H9 (cell line): ENCODE measurements at regions not wholly inside any gene's neighbourhood (a gene's known extent, or its start where the extent isn't known, plus 50 kb on each side); places are given as distances from the start of the nearest gene placed in this dataset.

Source experiments
- DNase-seq: peaks from one replicate; pipeline ENCODE4 v3.0.0-alpha.2; 2017
- H2AFZ ChIP-seq: one replicate; pipeline ENCODE4 v1.6.1; 2013; ENCODE audit warnings: mild to moderate bottlenecking, low read length, control low read depth, moderate library complexity
- H2AK5ac ChIP-seq: 2 replicates; pipeline ENCODE4 v1.6.1; 2013; ENCODE audit warnings: low read length, control low read depth, mixed read lengths; ENCODE audit not compliant: insufficient read length
- H2BK120ac ChIP-seq: one replicate; pipeline ENCODE4 v1.6.1; 2013; ENCODE audit warnings: low read depth, mild to moderate bottlenecking, low read length, control low read depth, inconsistent platforms; ENCODE audit not compliant: poor library complexity, severe bottlenecking
- H2BK12ac ChIP-seq: 2 replicates; pipeline ENCODE4 v1.6.1; 2013; ENCODE audit warnings: low read length, control low read depth, mixed read lengths, low read depth; ENCODE audit not compliant: insufficient read length
- H2BK15ac ChIP-seq: 2 replicates; pipeline ENCODE4 v1.6.1; 2013; ENCODE audit warnings: low read depth, low read length, control low read depth
- H2BK20ac ChIP-seq: one replicate; pipeline ENCODE4 v1.6.1; 2013; ENCODE audit warnings: low read depth, mild to moderate bottlenecking, low read length, control low read depth, inconsistent platforms; ENCODE audit not compliant: poor library complexity, severe bottlenecking
- H2BK5ac ChIP-seq: 2 replicates; pipeline ENCODE4 v1.6.1; 2013; ENCODE audit warnings: low read length, control low read depth, mixed read lengths; ENCODE audit not compliant: insufficient read length
- H3K14ac ChIP-seq: 2 replicates; pipeline ENCODE4 v1.6.1; 2013; ENCODE audit warnings: low read length, control low read depth; ENCODE audit not compliant: insufficient read depth
- H3K18ac ChIP-seq: 2 replicates; pipeline ENCODE4 v1.6.1; 2013; ENCODE audit warnings: low read depth, mild to moderate bottlenecking, mixed read lengths, low read length, control low read depth; ENCODE audit not compliant: insufficient read length
- H3K23ac ChIP-seq: 2 replicates; pipeline ENCODE4 v1.6.1; 2013; ENCODE audit warnings: low read length, control low read depth, mixed read lengths, low read depth; ENCODE audit not compliant: insufficient read length
- H3K23me2 ChIP-seq: 2 replicates; pipeline ENCODE4 v1.6.1; 2013; ENCODE audit warnings: low read depth, mild to moderate bottlenecking, mixed read lengths, low read length, control low read depth; ENCODE audit not compliant: insufficient read length, poor library complexity, severe bottlenecking
- H3K27ac ChIP-seq: 2 replicates; pipeline ENCODE4 v1.5.1; 2013; ENCODE audit warnings: low read length, control low read depth, mixed read lengths, low read depth; ENCODE audit not compliant: insufficient read length
- H3K27me3 ChIP-seq: 2 replicates; pipeline ENCODE4 v1.6.1; 2013; ENCODE audit warnings: low read length, control low read depth, inconsistent platforms; ENCODE audit not compliant: insufficient read depth
- H3K4ac ChIP-seq: 2 replicates; pipeline ENCODE4 v1.6.1; 2013; ENCODE audit warnings: low read depth, mild to moderate bottlenecking, control low read depth, inconsistent platforms, low read length, moderate library complexity
- H3K4me1 ChIP-seq: 2 replicates; pipeline ENCODE4 v1.6.1; 2013; ENCODE audit warnings: low read length, control low read depth, inconsistent platforms; ENCODE audit not compliant: insufficient read depth
- H3K4me2 ChIP-seq: 2 replicates; pipeline ENCODE4 v1.6.1; 2013; ENCODE audit warnings: low read length, control low read depth, mixed read lengths; ENCODE audit not compliant: insufficient read length, insufficient read depth
- H3K56ac ChIP-seq: 2 replicates; pipeline ENCODE4 v1.6.1; 2013; ENCODE audit warnings: low read depth, mild to moderate bottlenecking, mixed read lengths, low read length, control low read depth; ENCODE audit not compliant: insufficient read length
- H3K79me1 ChIP-seq: 2 replicates; pipeline ENCODE4 v1.6.1; 2013; ENCODE audit warnings: low read depth, mild to moderate bottlenecking, moderate library complexity, low read length, control low read depth, inconsistent platforms; ENCODE audit not compliant: insufficient read depth, poor library complexity, severe bottlenecking
- H3K79me2 ChIP-seq: 2 replicates; pipeline ENCODE4 v1.6.1; 2013; ENCODE audit warnings: low read length, control low read depth, inconsistent platforms; ENCODE audit not compliant: insufficient read depth
- H3K9ac ChIP-seq: 2 replicates; pipeline ENCODE4 v1.6.1; 2013; ENCODE audit warnings: low read length, control low read depth, mixed read lengths; ENCODE audit not compliant: insufficient read length; ENCODE audit errors: extremely low read depth
- H3K9me3 ChIP-seq: one replicate; pipeline ENCODE4 v1.6.1; 2013; ENCODE audit warnings: low read depth, low read length, inconsistent platforms; ENCODE audit not compliant: control insufficient read depth
- H3T11ph ChIP-seq: one replicate; pipeline ENCODE4 v1.6.1; 2013; ENCODE audit warnings: mild to moderate bottlenecking, low read length, control low read depth, inconsistent platforms
- H4K20me1 ChIP-seq: one replicate; pipeline ENCODE4 v1.6.1; 2013; ENCODE audit not compliant: control insufficient read depth, insufficient read length, insufficient read depth
- H4K5ac ChIP-seq: 2 replicates; pipeline ENCODE4 v1.6.1; 2013; ENCODE audit warnings: low read depth, mild to moderate bottlenecking, mixed read lengths, low read length, control low read depth; ENCODE audit not compliant: insufficient read length
- H4K8ac ChIP-seq: replicated peaks from 2 replicates; pipeline ENCODE4 v1.6.1; 2013; ENCODE audit warnings: low read length, control low read depth, mixed read lengths, low read depth; ENCODE audit not compliant: insufficient read length
- H4K91ac ChIP-seq: 2 replicates; pipeline ENCODE4 v1.6.1; 2013; ENCODE audit warnings: low read depth, mild to moderate bottlenecking, moderate library complexity, mixed read lengths, low read length, control low read depth; ENCODE audit not compliant: insufficient read length
- H3K27ac Mint-ChIP-seq, 3 experiments: 2 replicates in 2 of 3; 3 replicates in 1 of 3; pipeline ENCODE4 v1.8.0; 2020 to 2021; ENCODE audit warnings: mixed read lengths in 3 of 3, mild to moderate bottlenecking in 1 of 3, moderate library complexity in 1 of 3
- H3K27me3 Mint-ChIP-seq: 2 replicates; pipeline ENCODE4 v1.8.0; 2021; ENCODE audit warnings: low read depth, mild to moderate bottlenecking, moderate library complexity, mixed read lengths
- H3K36me3 Mint-ChIP-seq, 3 experiments: 2 replicates in 2 of 3; 3 replicates in 1 of 3; pipeline ENCODE4 v1.8.0; 2020 to 2021; ENCODE audit warnings: low read depth in 3 of 3, mixed read lengths in 3 of 3; ENCODE audit not compliant: insufficient read depth in 1 of 3
- H3K4me1 Mint-ChIP-seq, 2 experiments: 2 replicates each; pipeline ENCODE4 v1.8.0; 2020; ENCODE audit warnings: mixed read lengths in 2 of 2
- H3K4me3 Mint-ChIP-seq, 2 experiments: 2 replicates in 1 of 2; 3 replicates in 1 of 2; pipeline ENCODE4 v1.8.0; 2020 to 2021; ENCODE audit warnings: mild to moderate bottlenecking in 2 of 2, mixed read lengths in 2 of 2, moderate library complexity in 1 of 2
- H3K9me3 Mint-ChIP-seq, 2 experiments: 2 replicates in 1 of 2; 3 replicates in 1 of 2; pipeline ENCODE4 v1.8.0; 2020; ENCODE audit warnings: mild to moderate bottlenecking in 2 of 2, mixed read lengths in 2 of 2, moderate library complexity in 1 of 2
- CTCF ChIP-seq: fragments of 200-600 bp; sonication (generic); conservative IDR thresholded peaks from 3 replicates; pipeline ENCODE4 v1.8.0; 2021; ENCODE audit warnings: antibody characterized with exemption, mild to moderate bottlenecking
- WGBS: extraction: QIAGEN DNeasy Blood & Tissue Kit; methylation state at CpG from one replicate; pipeline ENCODE4 v1.1.7; 2013; ENCODE audit warnings: missing lambda C conversion rate, low lambda C conversion rate, mixed read lengths; ENCODE audit not compliant: insufficient read length; ENCODE audit errors: extremely low coverage; 5-methylcytosine and 5-hydroxymethylcytosine counted together

- H2AFZ ChIP-seq = no peak overlapping the region
- H3K9ac ChIP-seq = no peak overlapping the region
- H2BK120ac ChIP-seq = no peak overlapping the region
- H4K5ac ChIP-seq = no peak overlapping the region
- H3K23ac ChIP-seq = no peak overlapping the region
- Mint-ChIP-seq H3K27ac (no peak overlapping the region; a peak in 2 of 7 replicates), H3K4me1 (peaks cover 16 to 21% of the 10 kb centered on the region in 2 experiments), H3K36me3 (peaks cover 0 to 5% (median 0%) of the 10 kb centered on the region in 3 experiments; a peak in 1 of 7 replicates), H3K4me3 (no peak overlapping the region), H3K27me3 (no peaks in the 10 kb centered on the region; the same call in 1 of the 2 replicates), H3K9me3 (no peaks in the 10 kb centered on the region)
- no peak overlapping the region for H2AK5ac ChIP-seq
- no peak overlapping the region for H3K56ac ChIP-seq
- H2BK15ac ChIP-seq = no peak overlapping the region
- H4K91ac ChIP-seq = no peak overlapping the region
- H3K79me2 ChIP-seq = no peaks in the 10 kb centered on the region
- no peaks in the 10 kb centered on the region for H3K4me1 ChIP-seq
- no peaks in the 10 kb centered on the region for H3K9me3 ChIP-seq
- no peak overlapping the region for H4K8ac ChIP-seq
- H4K20me1 ChIP-seq = no peaks in the 10 kb centered on the region
- H3T11ph ChIP-seq = no peak overlapping the region
- no peak overlapping the region for H3K18ac ChIP-seq
- H3K4ac ChIP-seq = no peak overlapping the region
- no peak overlapping the region for H3K27ac ChIP-seq
- no peak overlapping the region for H3K4me2 ChIP-seq
- H2BK5ac ChIP-seq = no peak overlapping the region
- H2BK12ac ChIP-seq = no peak overlapping the region
- no peaks in the 10 kb centered on the region for H3K27me3 ChIP-seq
- no peak overlapping the region for H2BK20ac ChIP-seq
- H3K23me2 ChIP-seq = no peaks in the 10 kb centered on the region
- no peak overlapping the region for H3K14ac ChIP-seq
- peak; percentile 55 for DNase-seq
- WGBS = no CpG with 5 or more reads among the region's 16 CpGs
- TF ChIP-seq CTCF = peak; percentile 99
- H3K79me1 ChIP-seq = no peaks in the 10 kb centered on the region
These were observed 738.3 kb upstream of the FRG1 start for GRCh38 chr4:189202182-189202868.
